GM12892 (cell line): ENCODE measurements at regions not wholly inside any gene's neighbourhood (a gene's known extent, or its start where the extent isn't known, plus 50 kb on each side); places are given as distances from the start of the nearest gene placed in this dataset.
A peak's percentile ranks its signal among the peaks of the same experiment; 100 is the strongest.
"Not testable (repeated sequence)": the region's sequence is repeated elsewhere in the genome, so short reads cannot be mapped to it uniquely, and the experiment has no call there.

Experiments used
- DNase-seq: peaks from one replicate; pipeline ENCODE4 v3.0.0; 2011; ENCODE audit not compliant: insufficient read length
- FAIRE-seq: peaks from 2 replicates; lab custom pipeline; 2011; peaks lifted over from hg19 to GRCh38; lab: Jason Lieb, UNC
- POLR2A ChIP-seq: IDR thresholded peaks from 2 replicates; pipeline ENCODE4 v1.6.1; 2011; ENCODE audit warnings: low read depth, low read length, control low read depth
- POLR2AphosphoS5 ChIP-seq: IDR thresholded peaks from 2 replicates; pipeline ENCODE4 v1.6.1; 2011; ENCODE audit warnings: low read depth, low read length, control low read depth
- TAF1 ChIP-seq: IDR thresholded peaks from 2 replicates; pipeline ENCODE4 v1.6.1; 2011; ENCODE audit warnings: low read depth, mild to moderate bottlenecking, control low read depth, low read length, borderline replicate concordance

DNA sequence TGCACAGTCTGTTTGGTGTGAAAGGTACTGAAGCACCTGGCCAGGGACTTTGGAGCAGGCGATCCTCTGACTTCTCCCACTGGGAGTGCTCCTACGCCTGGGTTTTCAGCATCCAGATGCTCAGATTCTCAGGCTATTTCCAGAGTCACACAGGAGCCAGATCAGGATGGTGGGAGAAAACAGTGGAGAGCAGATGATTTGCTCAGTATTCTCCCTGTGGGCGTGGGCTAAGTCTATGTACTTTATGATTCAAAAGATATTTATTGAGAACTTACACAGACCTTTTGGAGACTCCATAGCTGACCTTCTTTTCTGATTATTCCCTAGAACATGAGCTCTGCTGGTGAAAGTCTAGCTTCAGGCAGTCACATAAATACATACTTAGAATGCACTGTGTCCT is 134.6 kb downstream of the TENT5C start:
- DNase-seq: no peak
- TF ChIP-seq TAF1 (no peak), POLR2AphosphoS5 (no peak), POLR2A (no peak)
- FAIRE-seq: no peak

DNA sequence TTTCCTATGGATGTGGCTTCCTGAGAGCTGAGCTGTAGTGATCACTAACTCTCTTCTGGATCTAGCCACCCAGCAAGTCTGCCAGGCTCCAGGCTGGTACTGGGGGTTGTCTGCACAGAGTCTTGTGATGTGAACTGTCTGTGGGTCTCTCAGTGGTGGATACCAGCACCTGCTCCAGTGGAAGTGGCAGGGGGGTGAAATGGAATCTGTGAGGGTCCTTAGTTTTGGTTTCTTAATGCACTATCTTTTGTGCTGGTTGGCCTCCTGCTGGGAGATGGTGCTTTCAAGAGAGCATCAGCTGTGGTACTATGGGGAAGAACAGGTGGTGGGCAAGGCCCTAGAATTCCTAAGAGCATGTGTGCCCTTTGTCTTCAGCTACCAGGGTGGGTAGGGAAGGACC is 140.7 kb downstream of the TENT5C start:
- not testable (repeated sequence) for FAIRE-seq, DNase-seq

DNA sequence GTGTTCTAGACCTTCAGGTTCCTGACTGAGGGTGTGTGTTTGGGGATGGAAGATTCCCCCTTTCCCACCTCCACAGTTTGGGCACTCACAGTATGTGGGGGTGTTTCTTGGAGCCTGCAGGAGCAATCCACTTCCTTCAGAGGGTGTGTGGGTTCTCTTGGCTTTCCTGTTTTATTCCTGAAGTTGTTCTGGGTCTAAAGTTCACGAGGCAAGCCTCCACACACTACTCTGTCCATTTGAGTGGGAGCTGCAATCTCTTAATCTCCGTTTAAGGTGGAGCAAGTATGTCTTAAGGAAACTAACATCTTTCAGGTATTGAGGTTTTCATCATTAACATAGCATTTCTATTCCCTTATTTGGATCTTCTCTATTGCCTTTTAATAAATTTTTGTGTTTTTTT is 141.8 kb downstream of the TENT5C start:
- FAIRE-seq: no peak
- no peak for DNase-seq
- TF ChIP-seq POLR2A (no peak), POLR2AphosphoS5 (no peak), TAF1 (no peak)

DNA sequence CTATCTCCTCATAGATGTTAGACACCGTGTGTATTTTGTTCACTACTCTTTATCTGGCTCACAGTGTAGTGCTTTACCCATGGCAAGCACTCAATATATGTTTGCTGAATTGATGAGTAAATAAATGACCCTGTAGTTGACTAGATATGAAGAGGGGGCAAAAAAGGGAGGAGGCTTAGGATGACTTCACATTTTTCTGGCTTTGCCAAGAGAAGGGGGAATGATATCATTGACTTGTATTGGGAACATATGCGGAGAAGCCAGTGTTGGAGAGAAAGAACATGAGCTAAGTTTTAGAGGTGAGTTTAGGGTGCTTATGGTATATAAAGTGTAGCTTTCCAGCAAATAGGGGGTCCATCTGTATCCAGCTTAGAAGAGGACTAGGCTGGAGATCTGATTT is 145.5 kb downstream of the TENT5C start:
- TF ChIP-seq POLR2AphosphoS5 (no peak), POLR2A (no peak), TAF1 (no peak)
- DNase-seq (no peak), FAIRE-seq (no peak)

DNA sequence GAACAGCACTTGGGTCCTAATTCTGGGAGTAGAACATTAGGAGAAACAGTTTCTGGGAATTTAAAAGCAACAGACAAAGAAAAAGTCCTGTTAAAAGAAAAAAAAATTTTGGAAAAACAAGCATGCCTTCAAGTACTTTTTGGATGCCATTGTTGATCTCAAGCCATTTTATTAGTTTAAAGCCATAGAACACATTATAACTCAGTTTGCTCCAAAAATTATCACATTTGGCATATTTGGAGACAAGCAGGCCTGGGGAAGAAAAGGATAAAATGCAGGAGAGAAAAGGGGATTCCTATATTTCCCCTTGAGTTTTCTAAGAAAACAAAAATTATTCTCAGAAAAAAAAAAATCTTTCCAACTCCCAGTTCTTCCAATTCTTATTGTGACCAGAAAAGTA is 146.8 kb downstream of the TENT5C start:
- DNase-seq: no peak
- no peak for FAIRE-seq
- TF ChIP-seq TAF1 (no peak), POLR2A (no peak), POLR2AphosphoS5 (no peak)

DNA sequence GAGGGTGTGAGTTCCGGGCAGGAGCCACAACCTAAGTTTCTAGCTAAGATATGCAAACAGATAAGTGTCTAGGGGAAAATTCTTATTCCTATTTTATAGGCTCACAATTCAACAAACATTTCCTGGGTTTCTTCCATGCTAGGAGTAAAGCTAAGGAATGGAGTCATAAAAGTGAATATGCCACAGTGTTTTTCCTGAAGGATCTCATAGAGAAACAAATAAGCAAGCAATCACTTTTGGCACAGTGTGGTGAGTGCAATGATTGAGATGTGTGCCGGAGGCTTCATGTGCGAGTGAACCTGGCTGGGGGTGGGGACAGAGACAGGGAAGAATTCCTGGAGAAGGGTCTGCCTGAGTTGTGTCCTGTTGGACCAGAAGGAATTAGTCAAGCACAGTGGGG is 147.4 kb downstream of the TENT5C start:
- TF ChIP-seq POLR2AphosphoS5: no peak
- DNase-seq (no peak), FAIRE-seq (no peak)

DNA sequence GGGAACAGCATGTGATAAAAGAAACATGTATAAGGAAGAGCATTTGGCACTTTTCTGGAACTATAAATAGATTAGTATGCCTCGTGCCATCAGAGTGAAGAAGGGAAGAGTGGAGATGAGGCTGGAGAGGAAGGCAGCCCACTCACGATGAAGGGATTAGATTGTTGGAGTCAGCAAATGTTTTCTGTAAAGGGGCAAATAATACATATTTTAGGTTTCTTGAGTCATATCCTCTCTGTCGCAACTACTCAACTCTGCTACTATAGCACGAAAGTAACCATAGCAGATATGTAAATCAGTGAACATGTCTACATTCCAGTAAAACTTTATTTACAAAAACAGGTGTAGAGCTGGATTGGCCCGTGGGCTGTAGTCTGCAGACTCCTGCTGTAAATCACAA is 147.8 kb downstream of the TENT5C start:
- no peak for DNase-seq
- no peak for FAIRE-seq
- no peak for TF ChIP-seq POLR2AphosphoS5
- no peak for TF ChIP-seq TAF1
- TF ChIP-seq POLR2A: no peak

DNA sequence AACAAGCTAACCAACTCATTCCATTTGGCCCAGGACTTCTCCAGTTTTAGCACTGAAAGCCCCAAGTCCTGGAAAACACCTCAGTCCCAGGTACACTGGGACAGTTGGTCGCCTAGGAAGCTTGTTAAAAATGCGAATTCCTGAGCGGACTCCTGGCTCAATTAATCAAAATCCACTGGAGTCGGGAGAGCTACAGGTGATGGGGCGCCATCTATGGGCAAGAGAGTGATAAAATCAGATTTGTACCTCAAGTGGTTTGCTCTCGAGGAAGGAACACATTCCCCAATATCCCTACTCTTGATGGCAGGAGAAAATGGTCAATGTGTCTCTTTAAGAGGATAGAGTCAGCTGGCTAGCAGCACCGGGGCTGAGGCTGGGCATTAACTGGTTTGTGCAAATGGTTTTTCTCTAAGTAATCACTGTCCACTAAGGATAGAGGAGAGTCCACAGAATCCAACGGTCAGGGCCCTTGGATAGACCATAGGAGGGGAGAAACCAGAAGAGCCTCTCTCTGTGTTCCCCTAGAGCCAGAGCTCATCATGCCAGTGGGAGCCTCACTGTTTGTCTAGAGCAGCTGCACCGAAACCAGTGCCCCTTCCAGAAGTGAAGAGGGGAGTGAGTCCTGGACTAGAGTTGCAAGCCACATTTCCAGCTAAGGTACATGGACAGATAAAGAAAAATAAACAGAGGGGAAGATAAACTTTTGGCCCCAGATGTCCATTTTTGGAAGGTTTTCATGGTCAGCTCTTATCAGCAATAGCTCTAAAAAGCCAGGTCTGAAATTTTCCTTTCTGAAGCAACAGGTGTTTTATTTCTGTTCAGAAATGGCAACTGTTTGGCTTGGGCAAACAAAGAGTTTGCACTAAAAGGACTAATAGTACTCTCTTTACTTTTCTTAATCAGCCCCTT is 148.5 kb downstream of the TENT5C start:
- FAIRE-seq (peak; percentile 44), DNase-seq (no peak)
- TF ChIP-seq TAF1 (0 out of 2 replicates have a peak, but pooled peaks have one; percentile 8), POLR2A (no peak), POLR2AphosphoS5 (no peak)

DNA sequence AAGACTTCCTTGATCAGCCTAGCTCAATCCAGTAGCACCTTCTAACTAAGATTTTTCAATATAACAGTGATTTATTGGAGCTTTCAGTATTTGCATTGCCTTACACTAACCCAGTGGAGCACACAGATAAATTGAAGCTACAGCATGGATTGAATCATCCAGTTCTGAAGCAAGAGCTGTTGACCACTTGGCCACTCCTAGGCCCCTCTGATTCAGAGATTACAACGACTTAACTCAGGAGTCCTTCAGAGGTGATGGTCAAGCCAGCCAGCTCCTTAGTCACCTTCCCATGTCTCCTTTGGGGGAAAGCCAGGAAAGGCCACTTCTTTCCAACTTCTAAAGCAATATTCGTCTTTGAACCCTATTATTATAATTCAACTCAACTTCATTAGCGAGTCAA is 151.8 kb downstream of the TENT5C start:
- FAIRE-seq (no peak), DNase-seq (no peak)
- no peak for TF ChIP-seq TAF1
- TF ChIP-seq POLR2A: no peak
- TF ChIP-seq POLR2AphosphoS5: no peak

DNA sequence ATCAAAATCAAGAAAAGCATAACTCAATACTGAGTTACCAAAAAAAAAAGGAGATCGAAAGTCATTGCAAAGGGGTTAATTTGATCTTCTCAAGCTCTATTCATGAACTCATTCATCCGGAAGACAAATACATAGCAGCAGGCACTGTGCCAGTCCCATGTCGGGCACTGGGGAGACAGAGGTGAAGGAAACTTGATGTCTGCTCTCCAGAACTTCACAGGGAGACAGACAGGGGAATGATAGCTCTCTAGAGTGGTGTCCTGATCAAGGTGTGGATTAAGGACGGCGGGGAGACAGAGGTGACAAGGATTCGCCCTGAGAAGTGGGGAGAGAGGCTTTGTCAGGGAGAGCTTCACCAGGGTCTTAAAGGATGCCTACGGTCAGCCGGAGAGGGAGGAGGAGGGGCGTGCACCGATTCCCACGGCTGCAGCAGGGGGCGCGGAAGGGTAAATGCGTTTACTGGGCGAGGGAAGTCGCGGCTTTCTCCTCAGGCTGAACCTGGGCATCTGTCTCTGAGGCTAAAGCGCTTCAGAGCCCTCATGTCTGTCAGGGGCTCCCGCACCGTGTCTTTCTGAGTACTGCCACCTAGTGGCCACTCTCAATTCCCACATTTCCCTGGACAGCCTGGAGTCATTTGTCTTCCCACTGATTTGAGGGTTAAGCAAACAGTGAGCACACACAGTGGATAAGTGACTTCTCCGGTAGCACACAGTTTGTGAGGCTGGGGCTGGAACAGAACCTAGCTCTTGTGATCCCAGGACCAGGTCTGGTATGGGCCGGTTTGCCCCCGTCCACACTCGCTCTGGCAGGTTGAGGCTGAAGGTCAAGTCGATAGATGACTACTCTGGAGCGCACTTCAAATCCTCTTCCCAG is 152.8 kb downstream of the TENT5C start:
- FAIRE-seq (peak; percentile 71), DNase-seq (peak; percentile 33)
- no peak for TF ChIP-seq POLR2AphosphoS5
- TF ChIP-seq TAF1: no peak
- TF ChIP-seq POLR2A: no peak

DNA sequence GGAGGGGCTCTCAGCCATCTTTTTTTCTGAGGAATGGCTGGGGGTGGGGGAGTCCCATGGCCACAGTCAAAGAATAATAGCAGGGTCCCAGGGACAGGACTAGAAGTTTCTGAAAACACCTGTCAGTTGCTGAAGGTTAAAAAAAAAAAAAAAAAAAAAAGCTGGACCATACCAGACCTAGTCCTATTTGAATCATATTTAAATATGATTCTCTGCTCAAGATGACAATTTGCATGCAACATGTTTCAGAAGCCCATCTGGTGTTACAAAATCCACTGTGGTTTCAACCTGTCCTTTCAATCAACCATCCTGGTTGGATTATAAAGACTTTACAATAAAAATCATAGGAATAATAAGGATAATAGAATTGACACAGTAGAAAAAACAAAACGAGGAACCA is 153.7 kb downstream of the TENT5C start:
- no peak for FAIRE-seq
- no peak for TF ChIP-seq POLR2AphosphoS5
- no peak for TF ChIP-seq POLR2A
- TF ChIP-seq TAF1: no peak

DNA sequence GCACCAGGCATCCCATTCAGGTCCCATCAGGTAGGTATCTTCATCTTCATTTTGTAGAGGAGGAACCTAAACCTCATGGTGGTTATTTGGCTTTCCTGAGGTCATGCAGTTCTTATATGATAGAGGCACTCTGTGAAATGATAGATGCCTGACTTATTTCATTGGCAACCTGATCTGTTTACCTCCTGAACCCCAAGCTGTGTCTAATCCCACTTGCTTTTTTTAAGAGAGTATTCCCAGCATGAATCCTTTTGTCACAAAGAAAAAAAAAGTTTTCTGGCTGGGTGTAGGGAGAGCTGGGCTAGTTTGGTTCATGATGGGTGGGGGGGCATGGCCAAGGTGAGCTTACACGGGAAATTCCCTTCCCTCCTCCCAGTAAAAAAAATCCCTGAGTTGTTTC is 154.2 kb downstream of the TENT5C start:
- no peak for DNase-seq
- no peak for FAIRE-seq
- TF ChIP-seq POLR2A (no peak), TAF1 (no peak), POLR2AphosphoS5 (no peak)

More for the DNA sequence above, 153.7 kb downstream of the TENT5C start:
- no peak for DNase-seq

DNA sequence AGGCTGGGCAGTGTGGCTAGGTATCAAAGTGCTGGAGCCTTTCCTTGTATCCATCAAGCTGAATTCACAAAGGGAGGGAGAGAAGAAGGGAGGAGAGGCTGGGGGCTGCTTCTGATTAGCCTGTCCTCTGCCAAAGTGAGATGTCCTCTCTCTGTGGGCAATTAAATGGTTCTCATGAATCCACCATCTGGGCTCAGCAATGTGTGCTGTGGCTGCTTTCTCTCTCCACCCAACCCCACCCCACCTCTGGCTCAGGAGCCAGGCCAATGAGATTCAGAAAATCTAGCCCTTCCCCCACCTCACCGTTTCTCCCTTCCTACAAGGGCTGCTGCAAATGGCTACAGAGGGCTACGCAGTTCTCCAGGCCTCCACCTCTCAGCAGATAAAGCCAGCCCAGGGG is 154.6 kb downstream of the TENT5C start:
- DNase-seq (no peak), FAIRE-seq (no peak)
- TF ChIP-seq POLR2A: no peak
- TF ChIP-seq POLR2AphosphoS5: no peak
- TF ChIP-seq TAF1: no peak

DNA sequence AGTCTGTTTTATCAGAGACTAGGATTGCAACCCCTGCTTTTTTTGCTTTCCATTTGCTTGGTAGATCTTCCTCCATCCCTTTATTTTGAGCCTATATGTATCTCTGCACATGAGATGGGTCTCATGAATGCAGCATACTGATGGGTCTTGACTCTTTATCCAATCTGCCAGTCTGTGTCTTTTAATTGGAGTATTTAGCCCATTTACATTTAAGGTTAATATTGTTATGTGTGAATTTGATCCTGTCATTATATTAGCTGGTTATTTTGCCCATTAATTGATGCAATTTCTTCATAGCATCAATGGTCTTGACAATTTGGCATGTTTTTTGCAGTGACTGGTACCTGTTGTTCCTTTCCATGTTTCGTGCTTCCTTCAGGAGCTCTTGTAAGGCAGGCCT is 161.7 kb downstream of the GDAP2 start:
- not testable (repeated sequence) for DNase-seq, FAIRE-seq
